ENCODE measurements at regions not wholly inside any gene's neighbourhood (a gene's known extent, or its start where the extent isn't known, plus 50 kb on each side); places are given as distances from the start of the nearest gene placed in this dataset.

DNA sequence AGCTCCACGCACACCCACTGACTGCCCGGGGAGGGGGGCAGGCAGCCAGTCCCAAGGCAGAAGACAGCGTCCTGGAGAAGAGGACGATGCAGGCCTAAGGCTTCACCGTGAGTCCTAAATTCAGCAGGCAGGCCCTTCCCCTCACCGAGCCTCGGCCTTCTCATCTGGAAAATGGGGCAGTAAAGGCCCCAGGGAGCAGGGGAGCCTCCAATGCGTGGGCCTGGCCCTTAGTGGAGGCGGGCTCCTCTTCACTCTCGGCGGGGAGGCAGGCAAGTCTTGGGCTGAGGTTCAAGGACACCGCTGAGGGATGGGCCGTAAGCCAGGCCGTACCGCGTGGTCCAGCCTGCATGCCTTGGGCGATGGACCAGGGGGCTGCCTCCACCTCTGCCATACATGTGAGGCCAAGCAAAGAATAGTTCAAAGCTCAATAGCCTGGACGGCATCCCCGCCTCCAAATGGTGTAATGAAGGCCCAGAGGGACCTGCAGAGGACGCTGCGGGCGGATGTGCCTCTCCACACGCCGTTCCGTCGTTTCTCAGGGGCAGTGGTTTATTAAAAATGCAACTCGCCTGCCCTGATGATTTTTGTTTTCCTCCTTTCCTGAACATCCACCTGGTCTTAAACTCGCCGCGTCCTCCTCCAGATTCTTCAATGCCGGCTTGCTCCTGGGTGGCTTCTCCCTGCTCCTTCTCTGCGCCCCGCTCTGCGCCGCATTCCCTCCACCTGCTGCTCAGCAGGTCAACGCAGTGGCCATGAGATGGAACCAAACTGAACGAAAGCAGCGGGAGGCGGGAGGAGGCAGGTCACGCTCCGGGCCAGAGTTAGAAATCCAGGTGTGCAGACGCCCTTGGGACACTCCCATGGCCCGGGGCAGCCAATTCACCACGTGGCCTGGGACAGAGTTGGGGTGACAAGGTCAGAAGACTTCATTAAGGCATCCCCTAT, 627.8 kb downstream of the TBC1D22A start:
- Histone ChIP-seq H3K9me3 (ENCODE audit: low read length) (no peaks in the 10 kb centered on the region), H3K27me3 (ENCODE audit: insufficient read depth, low read length) (peaks cover 5% of the 10 kb centered on the region), H3K36me3 (ENCODE audit: insufficient read depth, low read length) (no peaks in the 10 kb centered on the region), H3K4me1 (ENCODE audit: insufficient read depth, low read length) (no peaks in the 10 kb centered on the region), H2AFZ (ENCODE audit: low read depth, low read length) (no peak overlapping the region), H3K4me3 (ENCODE audit: low read length) (no peak overlapping the region)

DNA sequence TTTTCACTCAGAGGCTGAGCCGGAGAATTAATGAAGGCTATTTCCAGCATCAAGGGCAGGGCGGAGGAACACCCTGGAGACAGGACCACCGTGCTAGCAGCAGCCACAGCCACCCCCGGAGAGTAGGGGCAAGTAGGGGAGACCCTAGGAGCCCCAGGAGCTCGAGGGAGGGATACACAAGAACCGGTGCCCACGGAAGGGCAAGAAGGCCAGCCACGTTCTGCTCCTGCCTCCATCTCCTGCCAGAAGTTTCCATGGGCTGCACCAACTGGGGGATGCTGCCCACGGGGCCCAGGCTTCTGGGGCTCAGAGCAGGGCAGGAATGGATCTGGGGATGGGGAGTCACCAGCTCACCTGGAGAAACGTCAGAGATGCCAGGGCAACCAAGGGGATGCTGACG, 626.8 kb downstream of the TBC1D22A start:
- Histone ChIP-seq H3K4me1 (ENCODE audit: insufficient read depth, low read length) (no peaks in the 10 kb centered on the region), H3K36me3 (ENCODE audit: insufficient read depth, low read length) (no peaks in the 10 kb centered on the region), H3K4me3 (ENCODE audit: low read length) (no peak overlapping the region), H2AFZ (ENCODE audit: low read depth, low read length) (no peak overlapping the region), H3K27me3 (ENCODE audit: insufficient read depth, low read length) (peaks cover 5% of the 10 kb centered on the region), H3K9me3 (ENCODE audit: low read length) (no peaks in the 10 kb centered on the region)

DNA sequence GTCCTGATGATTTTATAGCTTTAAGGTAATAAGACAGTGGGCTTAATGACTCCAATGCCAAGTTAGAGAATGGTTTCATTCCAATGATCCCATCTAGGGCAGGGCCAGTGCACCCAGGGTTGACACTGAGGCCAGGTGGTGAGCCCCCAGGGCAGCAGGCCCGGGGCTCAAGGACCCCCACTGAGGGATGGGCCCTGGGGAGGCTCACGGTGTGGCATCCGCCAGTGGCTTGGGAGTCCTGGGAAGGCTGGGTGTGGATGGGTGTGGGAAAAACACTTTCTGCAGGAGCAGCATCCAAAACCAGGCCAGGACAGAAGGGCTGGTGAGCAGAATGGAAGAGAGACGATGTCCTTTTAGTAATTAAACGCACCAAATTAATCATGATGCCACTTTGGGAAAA, 626.3 kb downstream of the TBC1D22A start:
- Histone ChIP-seq H3K36me3 (ENCODE audit: insufficient read depth, low read length) (no peaks in the 10 kb centered on the region), H3K4me1 (ENCODE audit: insufficient read depth, low read length) (no peaks in the 10 kb centered on the region), H3K9me3 (ENCODE audit: low read length) (no peaks in the 10 kb centered on the region), H3K27me3 (ENCODE audit: insufficient read depth, low read length) (peaks cover 5% of the 10 kb centered on the region), H3K4me3 (ENCODE audit: low read length) (no peak overlapping the region), H2AFZ (ENCODE audit: low read depth, low read length) (no peak overlapping the region)

DNA sequence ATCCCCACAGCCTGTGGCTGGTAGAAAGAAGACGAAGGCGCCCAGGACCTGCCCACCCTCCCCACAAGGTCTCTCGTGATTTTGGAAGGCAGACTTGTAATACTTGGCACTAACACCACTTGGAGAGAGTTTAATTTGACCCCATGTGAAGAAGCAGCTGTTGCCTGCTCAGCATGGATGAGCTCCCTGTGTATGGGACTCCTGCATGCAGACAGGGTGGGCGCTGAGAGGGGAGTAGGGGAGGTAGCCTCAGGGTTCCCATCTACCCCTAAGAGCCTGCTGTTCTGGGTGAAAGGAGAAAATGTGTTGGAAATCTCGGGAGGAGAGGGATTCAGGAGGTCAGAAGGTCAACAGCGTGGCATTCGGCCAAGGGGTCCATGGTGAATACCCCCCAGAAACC, 625.9 kb downstream of the TBC1D22A start:
- Histone ChIP-seq H3K27me3 (ENCODE audit: insufficient read depth, low read length) (peaks cover 5% of the 10 kb centered on the region), H3K4me3 (ENCODE audit: low read length) (no peak overlapping the region), H3K4me1 (ENCODE audit: insufficient read depth, low read length) (no peaks in the 10 kb centered on the region), H3K36me3 (ENCODE audit: insufficient read depth, low read length) (no peaks in the 10 kb centered on the region), H3K9me3 (ENCODE audit: low read length) (no peaks in the 10 kb centered on the region), H2AFZ (ENCODE audit: low read depth, low read length) (no peak overlapping the region)

DNA sequence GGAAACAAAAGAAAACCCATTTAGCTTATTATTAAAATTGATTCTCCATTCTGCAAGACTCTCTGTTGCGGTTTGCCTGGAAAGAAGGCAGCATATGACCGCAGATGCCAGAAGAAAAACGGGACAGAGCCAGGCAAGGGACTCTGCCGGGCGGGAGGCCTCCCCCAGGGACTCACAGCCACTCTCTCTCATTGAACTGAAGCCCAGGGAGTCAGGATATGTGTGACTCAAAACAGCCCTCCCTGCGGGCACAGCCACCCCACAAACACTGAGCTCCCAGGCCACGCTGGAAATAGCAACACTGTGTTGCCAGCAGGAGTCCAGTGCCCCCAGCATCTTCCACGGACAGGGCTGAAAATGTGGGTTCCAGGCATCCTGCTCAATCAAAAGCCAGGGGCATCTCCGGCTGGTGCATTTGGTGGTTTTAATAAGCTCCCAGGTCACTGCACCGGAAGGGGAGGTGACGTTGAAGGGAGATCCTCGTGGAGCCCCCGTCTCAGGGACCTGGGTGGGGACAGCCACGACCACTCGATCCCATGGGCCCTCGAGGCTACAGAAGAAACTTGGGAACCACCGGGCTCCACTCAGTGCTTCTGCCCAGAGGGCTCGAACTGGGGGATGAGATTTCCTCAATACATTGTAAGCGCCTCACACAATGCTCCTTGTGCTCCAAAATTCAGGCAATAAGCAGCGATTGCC, 624.5 kb downstream of the TBC1D22A start:
- Histone ChIP-seq H3K27me3 (ENCODE audit: insufficient read depth, low read length) (peaks cover 5% of the 10 kb centered on the region), H3K36me3 (ENCODE audit: insufficient read depth, low read length) (no peaks in the 10 kb centered on the region), H3K9me3 (ENCODE audit: low read length) (no peaks in the 10 kb centered on the region), H2AFZ (ENCODE audit: low read depth, low read length) (no peak overlapping the region), H3K4me1 (ENCODE audit: insufficient read depth, low read length) (no peaks in the 10 kb centered on the region), H3K4me3 (ENCODE audit: low read length) (no peak overlapping the region)

DNA sequence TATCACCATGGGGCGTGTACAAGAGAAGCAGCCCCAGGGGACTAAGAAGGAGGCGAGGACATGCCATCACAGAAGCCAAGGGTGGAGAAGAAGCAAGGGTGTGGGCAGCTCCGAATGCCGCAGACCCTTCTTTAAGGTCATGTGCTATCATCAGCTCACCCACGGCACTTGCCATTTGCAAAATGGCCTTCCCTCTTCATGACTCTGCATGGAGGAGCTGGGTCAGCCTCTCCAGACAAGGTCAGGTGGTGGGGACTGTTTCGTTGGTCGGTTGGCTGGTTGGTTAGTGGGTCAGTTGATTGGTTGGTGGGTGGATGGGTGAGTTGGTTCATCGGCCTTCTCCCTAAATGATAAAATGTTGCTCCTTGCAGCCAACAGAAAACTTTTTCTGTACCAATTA, 622.5 kb downstream of the TBC1D22A start:
- H2AFZ ChIP-seq (ENCODE audit: low read depth, low read length) = no peak overlapping the region
- peaks cover 5% of the 10 kb centered on the region for H3K27me3 ChIP-seq (ENCODE audit: insufficient read depth, low read length)
- H3K9me3 ChIP-seq (ENCODE audit: low read length) = no peaks in the 10 kb centered on the region
- no peak overlapping the region for H3K4me3 ChIP-seq (ENCODE audit: low read length)
- H3K4me1 ChIP-seq (ENCODE audit: insufficient read depth, low read length) = no peaks in the 10 kb centered on the region
- H3K36me3 ChIP-seq (ENCODE audit: insufficient read depth, low read length) = no peaks in the 10 kb centered on the region

DNA sequence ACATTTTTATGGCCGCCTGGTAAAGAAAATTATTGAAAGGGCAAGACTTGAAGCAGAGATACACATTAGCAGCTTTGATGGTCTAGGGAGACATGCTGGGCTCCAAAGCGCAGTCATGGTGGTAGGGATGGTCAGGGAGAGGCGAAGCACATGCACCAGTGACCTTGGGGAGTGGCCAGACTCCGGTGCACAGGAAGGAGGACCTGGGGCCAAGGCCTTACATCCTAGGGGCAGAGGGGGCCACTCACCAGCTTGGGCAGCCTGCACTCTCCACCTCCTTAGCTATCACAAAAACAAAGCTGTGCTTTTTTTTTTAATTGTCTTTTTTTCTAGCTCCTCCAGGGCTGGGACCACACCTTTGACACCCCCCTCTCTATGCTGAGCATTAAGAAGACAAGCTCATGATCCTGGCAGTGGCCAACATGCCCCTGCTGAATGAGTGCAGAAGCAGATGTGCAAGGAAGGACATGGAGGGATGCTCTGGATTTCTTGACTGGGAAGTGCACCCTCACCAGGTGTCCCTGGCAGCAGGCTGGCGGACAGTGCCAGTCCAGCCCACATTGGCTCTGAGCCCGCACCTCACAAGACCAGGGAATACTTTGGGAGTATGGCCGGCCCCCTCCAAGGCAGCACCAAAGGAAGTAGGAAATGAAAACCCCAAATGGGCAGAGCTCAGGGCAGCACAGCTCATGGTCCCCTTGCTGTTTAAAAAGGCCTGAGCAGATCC, 619.9 kb downstream of the TBC1D22A start:
- Histone ChIP-seq H3K9me3 (ENCODE audit: low read length) (no peaks in the 10 kb centered on the region), H3K4me1 (ENCODE audit: insufficient read depth, low read length) (no peaks in the 10 kb centered on the region), H2AFZ (ENCODE audit: low read depth, low read length) (no peak overlapping the region), H3K36me3 (ENCODE audit: insufficient read depth, low read length) (no peaks in the 10 kb centered on the region), H3K27me3 (ENCODE audit: insufficient read depth, low read length) (peaks cover 5% of the 10 kb centered on the region), H3K4me3 (ENCODE audit: low read length) (no peak overlapping the region)

DNA sequence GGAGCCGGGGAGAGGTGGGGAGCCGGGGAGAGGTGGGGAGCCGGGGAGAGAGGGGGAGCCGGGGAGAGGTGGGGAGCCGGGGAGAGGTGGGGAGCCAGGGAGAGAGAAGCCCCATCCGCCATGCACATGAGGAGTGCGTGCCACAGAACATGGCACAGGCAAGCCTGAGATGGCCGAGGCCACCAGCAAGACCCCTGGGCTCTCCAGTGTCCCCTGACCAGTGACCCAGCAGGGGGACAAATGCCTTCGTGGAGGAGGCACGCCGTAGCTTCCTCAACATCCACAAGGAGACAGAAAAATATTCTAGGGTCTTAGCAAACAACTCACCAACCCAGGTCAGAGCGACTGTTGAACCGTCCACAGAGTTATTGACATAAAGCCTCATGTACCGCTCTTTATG, 618.8 kb downstream of the TBC1D22A start:
- Histone ChIP-seq H3K27me3 (ENCODE audit: insufficient read depth, low read length) (no peaks in the 10 kb centered on the region), H3K4me1 (ENCODE audit: insufficient read depth, low read length) (no peaks in the 10 kb centered on the region), H3K4me3 (ENCODE audit: low read length) (no peak overlapping the region), H3K9me3 (ENCODE audit: low read length) (no peaks in the 10 kb centered on the region), H2AFZ (ENCODE audit: low read depth, low read length) (no peak overlapping the region), H3K36me3 (ENCODE audit: insufficient read depth, low read length) (no peaks in the 10 kb centered on the region)

DNA sequence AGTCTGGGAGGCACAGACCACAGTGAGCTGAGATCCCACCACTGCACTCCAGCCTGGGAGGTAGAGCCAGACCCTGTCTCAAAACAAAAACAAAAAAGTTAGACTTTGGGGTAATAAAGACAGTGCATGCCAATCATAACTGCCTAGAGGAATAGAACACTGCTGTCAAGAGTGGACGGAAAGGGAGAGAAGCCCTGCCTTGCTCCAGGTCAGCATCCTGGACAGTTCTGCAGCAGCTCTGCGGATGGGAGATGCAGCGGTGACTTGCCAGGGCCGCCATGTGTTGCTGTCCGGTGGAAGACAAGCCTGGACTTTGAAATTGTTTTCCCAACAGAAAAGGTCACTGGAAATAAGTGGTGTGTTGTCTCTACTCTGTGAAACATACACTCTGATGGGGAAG, 618.2 kb downstream of the TBC1D22A start:
- Histone ChIP-seq H3K4me1 (ENCODE audit: insufficient read depth, low read length) (no peaks in the 10 kb centered on the region), H3K27me3 (ENCODE audit: insufficient read depth, low read length) (no peaks in the 10 kb centered on the region), H3K4me3 (ENCODE audit: low read length) (no peak overlapping the region), H3K9me3 (ENCODE audit: low read length) (no peaks in the 10 kb centered on the region), H3K36me3 (ENCODE audit: insufficient read depth, low read length) (no peaks in the 10 kb centered on the region), H2AFZ (ENCODE audit: low read depth, low read length) (no peak overlapping the region)

DNA sequence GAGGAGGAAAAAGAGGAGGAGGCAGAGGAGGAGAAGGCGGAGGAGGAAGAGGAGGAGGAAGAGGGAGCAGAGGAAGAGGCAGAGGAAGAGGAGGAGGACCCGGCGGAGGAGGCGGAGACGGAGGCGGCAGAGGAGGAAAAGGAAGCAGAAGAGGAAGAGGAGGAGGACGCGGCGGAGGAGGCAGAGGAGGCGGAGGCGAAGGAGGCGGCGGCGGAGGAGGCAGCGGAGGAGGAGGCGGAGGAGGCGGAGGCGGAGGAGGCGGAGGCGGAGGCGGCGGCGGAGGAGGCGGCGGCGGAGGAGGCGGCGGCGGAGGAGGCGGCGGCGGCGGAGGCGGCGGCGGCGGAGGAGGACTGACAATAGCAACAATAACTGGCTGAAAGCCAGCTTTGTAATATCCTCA, 616.6 kb downstream of the TBC1D22A start:
- Histone ChIP-seq H3K4me3 (ENCODE audit: low read length) (no peak overlapping the region), H3K9me3 (ENCODE audit: low read length) (no peaks in the 10 kb centered on the region), H3K4me1 (ENCODE audit: insufficient read depth, low read length) (no peaks in the 10 kb centered on the region), H3K27me3 (ENCODE audit: insufficient read depth, low read length) (no peaks in the 10 kb centered on the region), H2AFZ (ENCODE audit: low read depth, low read length) (no peak overlapping the region), H3K36me3 (ENCODE audit: insufficient read depth, low read length) (no peaks in the 10 kb centered on the region)

DNA sequence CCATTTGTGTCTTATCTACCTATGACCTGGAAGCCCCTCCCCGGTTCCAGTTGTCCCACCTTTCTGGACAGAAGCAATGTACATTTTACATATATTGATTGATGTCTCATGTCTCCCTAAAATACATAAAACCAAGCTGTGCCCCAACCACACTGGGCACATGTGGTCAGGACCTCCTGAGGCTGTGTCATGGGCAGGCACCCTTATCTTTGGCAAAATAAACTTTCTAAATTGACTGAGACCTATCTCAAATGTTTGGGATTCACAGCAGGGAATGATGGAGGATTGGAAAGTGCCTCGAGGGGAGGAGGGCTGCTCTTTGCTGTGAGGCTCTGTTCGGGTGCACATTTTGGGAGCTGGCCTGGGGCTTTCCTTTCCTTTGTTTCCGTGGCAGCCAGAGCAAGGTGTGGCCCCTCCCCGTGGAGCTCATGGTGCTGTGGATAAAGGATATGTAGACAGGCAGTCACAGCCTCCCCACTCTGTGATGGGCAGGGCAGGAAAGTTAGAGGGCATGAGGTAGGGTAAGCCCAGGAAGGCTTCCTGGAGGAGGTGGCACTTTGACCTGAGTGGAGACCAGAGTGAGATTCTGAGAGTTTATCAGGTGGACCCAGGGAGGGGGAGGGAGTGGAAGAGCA, 615.6 kb downstream of the TBC1D22A start:
- no peak overlapping the region for H3K4me3 ChIP-seq (ENCODE audit: low read length)
- H2AFZ ChIP-seq (ENCODE audit: low read depth, low read length) = no peak overlapping the region
- no peaks in the 10 kb centered on the region for H3K36me3 ChIP-seq (ENCODE audit: insufficient read depth, low read length)
- H3K27me3 ChIP-seq (ENCODE audit: insufficient read depth, low read length) = no peaks in the 10 kb centered on the region
- no peaks in the 10 kb centered on the region for H3K9me3 ChIP-seq (ENCODE audit: low read length)
- H3K4me1 ChIP-seq (ENCODE audit: insufficient read depth, low read length) = no peaks in the 10 kb centered on the region

DNA sequence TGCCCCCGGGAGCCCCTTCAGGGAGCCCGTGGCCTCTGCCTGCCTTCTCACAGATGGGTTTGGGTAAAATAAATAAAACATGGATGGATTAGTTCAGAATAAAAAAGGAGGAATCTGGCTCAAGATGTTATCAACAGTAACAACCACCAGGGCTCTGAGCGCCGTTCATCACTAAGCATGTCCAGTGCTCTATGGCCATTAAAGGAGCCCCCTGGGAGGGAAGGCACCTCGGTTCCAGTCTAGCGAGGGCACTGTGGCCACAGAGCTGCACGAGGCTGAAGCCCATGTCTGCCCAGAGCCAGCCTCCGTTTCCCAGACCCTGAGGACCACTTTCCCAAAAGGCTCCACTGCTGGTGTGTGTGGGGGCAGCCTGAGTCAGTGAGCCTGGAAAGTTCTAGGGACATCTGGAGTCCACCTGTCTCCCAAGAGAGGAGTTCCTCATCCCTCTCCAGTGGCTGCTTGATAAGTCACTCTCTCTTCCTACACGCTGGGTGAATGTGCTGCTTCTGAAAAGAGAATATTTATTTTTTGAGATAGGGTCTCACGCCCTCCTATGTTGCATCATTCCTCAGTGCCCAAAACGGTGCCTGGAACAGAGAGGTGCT, 614.6 kb downstream of the TBC1D22A start:
- Histone ChIP-seq H3K4me3 (ENCODE audit: low read length) (no peak overlapping the region), H3K9me3 (ENCODE audit: low read length) (no peaks in the 10 kb centered on the region), H3K4me1 (ENCODE audit: insufficient read depth, low read length) (no peaks in the 10 kb centered on the region), H2AFZ (ENCODE audit: low read depth, low read length) (no peak overlapping the region), H3K27me3 (ENCODE audit: insufficient read depth, low read length) (peaks cover 4% of the 10 kb centered on the region), H3K36me3 (ENCODE audit: insufficient read depth, low read length) (no peaks in the 10 kb centered on the region)

All from neuron (in vitro differentiated cells).